Caki2 (cell line): ENCODE measurements at regions not wholly inside any gene's neighbourhood (a gene's known extent, or its start where the extent isn't known, plus 50 kb on each side); places are given as distances from the start of the nearest gene placed in this dataset.

ENCODE experiments used
- DNase-seq: peaks from one replicate; pipeline ENCODE4 v3.0.0-alpha.2; 2015; ENCODE audit warnings: low read depth
- in situ Hi-C: cut with HindIII; loops from 2 replicates; pipeline ENCODE4 v1.10.0; 2016; ENCODE audit warnings: low sequenced_read_pairs, low pct_unique_long_range_greater_than_20kb, mixed read lengths

GRCh38 chr7:25854059-25854458 lies 297.9 kb upstream of the NFE2L3 start:
- in situ Hi-C loops, result no loop called here
- no peak for DNase-seq

- in situ Hi-C loops, result no loop called here
- DNase-seq, result peak; percentile 99
These were observed 297.1 kb upstream of the NFE2L3 start for GRCh38 chr7:25854608-25855497.

DNA sequence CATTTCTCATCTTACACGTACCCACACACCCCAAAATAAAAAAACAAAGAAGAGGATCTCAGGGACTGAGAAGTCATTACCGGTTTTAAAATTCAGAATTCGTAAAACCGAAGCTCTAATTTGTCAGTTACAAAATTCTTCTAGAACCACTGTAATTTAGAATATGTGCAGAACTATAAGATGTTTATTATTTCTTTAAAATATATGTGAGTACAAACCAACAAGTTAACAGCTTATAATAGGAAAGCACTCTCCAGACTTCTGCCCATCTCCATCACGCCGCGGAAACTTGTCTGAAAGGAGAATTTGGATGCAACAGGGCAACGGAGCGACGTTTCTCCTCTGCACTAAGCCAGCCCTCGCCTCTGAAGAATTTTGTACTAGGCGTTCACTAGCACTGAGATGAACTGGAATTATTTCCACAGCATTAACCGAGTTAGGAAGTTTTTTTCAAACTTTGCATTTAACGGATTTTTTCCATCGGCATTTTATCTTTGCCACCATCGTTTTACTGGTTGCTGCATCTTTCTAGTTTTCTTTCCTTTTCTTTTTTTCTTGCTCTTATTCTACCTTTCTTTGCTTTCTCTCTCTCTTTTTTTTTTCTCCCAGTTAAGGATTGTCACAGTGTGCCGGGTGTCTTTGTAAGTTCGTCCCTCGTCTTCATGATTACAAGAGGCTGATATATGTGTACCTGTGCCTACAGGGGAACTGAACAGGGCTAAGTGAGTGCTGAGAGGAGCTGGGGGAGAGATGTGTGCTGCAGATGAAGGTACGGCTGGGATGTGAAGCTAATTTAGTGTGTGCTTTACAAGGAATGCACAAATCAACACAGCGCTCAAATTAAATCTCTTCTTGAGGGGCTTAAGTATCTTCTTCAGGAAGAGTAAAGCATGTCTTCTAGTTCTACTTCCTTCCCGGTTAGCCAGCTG lies 295.9 kb upstream of the NFE2L3 start:
- DNase-seq, result peak; percentile 31
- in situ Hi-C loops, result no loop called here

DNA sequence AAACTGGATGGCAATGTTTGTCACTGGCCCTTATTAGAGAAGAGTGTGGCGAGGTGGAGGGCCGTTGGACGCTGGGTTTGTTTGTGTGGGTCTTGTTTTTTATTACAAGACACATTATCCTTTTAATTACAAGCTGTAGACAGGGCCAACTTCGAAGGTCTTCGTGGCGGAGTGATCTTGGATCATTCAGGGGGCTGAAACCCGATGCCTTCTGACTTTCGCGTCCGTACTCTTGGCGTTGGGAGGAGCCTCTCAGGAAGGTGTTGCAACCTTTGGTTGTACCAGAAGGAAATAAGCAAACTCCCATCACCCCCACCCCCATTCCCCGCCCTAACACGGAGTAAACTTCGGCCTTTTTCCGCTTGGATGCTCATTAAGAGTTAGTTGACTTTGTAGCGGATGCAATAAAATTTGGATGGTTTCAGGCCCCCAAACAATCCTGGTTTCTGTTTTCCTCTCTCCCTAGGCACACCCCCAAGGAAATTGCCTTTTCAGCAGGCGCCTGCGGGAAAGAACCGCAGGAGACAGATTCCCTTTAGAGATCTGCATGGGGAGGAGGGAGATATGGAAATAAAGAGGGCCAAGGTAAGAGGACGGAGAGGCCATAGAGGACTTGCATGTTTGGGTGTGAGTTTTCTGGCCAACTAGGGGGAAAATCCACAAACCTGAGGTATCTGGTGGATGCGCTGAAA lies 294.5 kb upstream of the NFE2L3 start:
- DNase-seq, result peak; percentile 88

GRCh38 chr7:25858200-25858524 lies 293.8 kb upstream of the NFE2L3 start:
- in situ Hi-C loops, result no loop called here
- no peak for DNase-seq

More for the DNA sequence above, 294.5 kb upstream of the NFE2L3 start:
- in situ Hi-C loops, result no loop called here

DNA sequence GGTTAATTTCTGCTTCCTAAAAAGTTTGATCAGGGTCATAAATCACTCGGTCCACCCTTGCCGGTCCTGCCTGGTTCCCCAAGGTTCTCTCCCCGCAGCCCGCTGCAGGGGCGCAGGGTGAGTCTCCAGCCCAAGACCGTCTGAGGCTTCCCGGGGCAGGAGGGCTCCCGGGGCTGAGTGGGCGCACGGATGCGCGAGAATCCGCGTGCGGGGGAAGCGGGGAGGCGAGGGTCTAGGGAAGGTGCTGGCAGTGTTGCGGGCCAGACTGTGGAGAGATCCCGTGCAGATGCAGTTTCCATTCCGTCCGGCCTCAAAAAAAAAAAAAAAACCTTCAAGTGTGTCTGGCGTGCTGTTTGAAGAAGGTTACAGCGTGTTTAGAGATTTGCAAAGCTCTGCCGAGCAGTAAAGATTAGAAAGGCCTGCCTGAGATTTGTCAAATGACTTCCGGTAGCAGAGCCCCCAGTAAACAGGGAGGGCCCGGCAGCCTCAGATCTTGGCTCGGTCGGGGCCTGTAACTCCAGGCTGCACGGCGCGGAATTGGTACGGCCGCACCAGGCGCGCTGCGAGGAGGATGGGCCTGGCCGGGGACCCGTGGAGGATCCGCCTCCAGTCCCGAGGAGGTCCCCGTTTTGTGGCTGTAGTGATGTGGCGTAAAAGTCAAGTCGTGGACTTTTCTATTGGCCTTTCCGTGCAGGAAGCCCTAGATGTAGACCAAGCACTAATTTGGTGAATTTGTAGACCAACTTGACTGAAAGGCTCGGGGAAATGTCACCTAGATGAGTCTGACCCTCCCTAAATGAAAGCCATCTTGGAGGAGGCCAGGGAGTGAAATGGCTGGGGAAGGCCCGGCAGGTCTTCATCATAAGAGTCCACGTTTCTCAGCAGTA lies 293.2 kb upstream of the NFE2L3 start:
- no peak for DNase-seq
- in situ Hi-C loops, result no loop called here

DNA sequence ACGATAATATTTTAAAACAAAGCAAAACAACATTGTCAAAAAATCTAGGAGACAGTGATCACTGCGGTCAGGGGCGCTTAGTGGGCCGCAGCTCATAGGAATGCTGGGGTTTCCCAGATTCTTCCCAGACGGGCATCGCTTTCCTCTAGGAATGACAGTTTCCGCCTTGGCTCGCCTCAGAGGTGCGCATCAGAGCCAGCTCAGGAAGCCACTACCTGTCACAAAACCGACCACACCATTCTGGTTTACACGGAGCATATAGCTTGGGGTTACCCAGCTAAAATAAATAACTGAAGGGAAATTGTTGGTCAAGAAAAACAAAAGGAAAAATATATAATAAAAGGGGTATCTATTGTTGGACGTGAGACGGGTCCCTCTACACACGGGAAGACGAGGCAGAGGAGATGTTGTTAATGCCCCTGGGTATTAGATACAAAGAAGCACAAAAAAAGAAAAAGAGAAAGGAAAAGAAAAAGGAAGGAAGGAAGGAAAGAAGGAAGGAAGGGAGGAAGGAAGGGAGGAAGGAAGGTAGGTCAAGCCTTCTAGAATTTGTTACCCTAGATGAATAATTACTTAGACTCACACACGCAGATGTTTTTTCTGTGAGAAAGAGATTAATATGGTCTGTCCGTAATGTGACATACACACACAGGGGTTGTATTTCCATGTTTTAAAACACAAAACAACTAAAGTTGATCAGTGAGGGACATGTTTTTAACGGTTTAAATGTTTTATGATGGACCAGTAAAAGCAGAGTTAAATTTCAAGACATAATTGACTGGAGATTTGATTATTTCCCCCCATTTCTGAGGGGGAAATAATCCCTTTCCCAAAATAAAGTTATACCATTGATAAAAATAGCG lies 292.4 kb upstream of the NFE2L3 start:
- in situ Hi-C loops, result no loop called here
- DNase-seq, result no peak

DNA sequence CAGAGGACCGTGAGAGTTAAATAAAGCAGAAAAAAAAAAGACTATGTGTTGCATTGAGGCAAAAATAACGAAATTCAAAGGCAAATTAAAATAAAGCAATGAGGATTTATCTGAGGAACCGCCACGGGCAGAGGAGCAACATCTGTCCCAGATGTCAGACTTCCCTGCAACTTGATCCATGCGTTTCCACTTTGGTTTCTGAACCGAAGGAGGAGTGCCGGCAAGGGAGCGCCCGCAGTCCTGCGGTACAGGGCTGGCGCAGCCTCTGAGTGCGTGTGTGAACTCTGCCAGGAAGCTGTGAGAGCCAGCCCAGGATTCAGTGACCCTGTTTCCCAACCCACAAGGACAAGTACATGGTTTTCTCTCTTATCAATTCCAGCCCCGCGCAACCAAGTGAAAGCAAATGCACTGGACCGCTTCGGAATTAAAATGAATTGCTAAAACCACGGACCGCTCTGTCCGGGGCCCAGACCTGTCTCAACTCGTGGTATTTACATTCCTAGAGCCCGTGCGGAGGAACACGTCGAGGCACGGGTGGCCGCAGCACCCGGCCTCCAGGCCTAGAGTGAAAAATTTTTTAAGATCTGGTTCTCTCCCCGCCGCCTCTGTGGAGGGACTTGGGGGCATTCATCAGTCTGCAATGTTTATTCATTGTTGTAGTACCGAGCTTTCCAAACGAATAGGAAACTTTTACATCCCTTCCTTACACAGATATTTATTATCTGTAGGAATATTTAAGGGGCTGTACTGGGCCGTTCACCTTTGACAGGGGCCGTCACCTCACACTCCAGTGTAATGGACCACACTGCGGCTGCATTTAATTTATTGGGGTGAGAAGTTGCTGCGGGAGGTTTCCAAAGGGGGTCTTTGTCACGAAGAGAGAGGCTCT lies 291.5 kb upstream of the NFE2L3 start:
- in situ Hi-C loops, result no loop called here
- no peak for DNase-seq

- DNase-seq, result no peak
- in situ Hi-C loops, result no loop called here
These were observed 290.9 kb upstream of the NFE2L3 start for GRCh38 chr7:25861164-25861496.

DNA sequence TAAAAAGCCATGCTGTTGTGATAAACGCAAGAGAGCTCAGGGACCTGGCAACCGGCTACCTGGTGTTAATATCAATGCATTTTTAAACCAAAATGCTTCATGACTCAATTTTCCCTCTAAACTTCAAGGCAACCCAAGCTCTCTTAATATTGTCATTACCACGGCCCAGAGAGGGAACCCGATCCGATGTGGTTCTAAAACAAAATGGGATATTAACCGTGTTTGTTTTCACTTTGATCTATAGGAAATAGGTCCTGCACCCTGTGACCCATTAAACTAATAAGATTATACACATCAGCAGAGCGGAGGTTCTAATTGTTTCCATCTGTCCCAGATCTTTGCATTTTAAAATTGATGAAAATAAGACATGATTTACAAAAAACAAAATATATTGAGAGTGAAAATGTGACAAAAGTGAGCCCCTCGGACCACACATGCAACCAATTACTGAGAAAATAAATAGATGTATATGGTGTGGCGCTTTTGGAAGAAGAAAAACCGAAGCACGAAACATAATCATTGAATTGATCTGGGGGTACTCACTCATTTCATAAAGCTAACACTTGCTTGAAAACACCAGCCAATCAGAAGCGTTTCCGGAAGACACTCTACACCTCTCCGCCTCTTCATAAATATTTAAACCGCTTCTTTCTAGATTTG lies 290.3 kb upstream of the NFE2L3 start:
- in situ Hi-C loops, result no loop called here
- DNase-seq, result no peak

DNA sequence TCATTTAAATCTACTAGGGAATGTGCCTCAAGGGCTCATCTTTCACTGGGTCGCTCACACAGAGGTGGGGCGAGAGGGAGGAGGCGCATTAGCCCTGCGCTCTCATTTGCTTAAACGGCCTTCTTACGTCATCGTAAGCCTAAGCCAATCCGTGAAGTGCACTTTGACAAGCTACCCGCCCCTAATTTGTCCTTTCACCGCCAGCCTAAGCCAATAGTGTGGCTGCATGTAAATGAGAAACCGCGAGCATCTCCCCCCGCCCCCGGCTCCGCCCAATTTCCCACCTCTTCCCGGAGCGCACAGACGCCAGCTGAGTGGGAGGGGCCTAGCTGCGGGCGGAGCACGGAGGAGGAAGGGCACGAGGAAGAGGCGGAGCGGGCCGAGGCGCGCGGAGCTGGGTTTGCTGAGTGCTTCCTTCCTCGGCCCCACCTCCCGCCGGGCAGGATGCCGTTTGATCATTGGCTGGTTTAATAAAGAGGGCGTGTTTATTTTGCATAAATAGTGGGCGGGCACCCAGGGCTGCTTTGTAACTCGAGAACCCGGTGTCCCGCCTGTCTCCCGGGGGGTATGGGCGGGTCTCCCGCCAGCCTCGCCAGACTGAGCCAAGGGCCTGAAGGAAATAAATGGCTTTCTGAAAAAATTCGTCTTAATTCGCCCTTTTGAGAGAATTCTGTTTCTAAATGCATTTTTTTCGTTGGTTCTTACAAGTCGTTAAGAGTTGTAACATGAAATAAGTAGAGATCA lies 289.6 kb upstream of the NFE2L3 start:
- in situ Hi-C loops, result no loop called here

DNA sequence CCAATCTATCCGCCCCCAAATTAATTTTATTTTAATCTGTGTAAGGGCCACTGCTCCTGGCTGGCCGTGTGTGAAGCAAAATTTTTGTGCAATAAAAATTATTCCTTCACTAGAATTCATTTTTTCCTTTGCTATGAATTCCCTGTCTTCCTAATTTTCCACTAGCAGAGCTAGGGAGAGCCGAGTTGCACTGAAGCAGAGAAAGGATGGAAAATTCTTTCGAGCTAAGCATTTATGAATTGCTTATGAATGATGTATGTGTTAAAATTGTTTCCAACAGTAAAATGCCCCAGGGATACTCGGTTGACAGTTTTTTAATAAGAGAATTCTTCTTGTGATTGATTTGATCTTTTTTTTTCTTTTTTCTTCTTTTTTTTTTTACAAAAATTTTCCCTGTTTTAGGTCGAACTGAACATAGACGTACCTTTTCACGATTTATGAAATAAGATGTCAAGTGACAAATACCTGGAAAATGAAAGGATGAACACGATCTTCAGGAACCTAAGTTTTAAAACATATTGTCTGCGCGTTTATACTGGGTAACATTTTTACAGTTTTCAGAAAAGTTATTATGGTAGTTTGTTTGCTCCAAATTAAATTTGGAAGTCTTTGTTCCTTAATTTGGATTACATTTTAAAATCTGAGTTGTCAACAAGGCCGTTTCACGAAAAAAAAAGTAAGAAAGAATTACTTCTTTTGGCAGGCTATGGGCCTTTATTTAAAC lies 288.8 kb upstream of the NFE2L3 start:
- in situ Hi-C loops, result no loop called here

More for the DNA sequence above, 289.6 kb upstream of the NFE2L3 start:
- DNase-seq, result peak; percentile 100

GRCh38 chr7:25863729-25864110 lies 288.3 kb upstream of the NFE2L3 start:
- in situ Hi-C loops, result no loop called here

More for the DNA sequence above, 288.8 kb upstream of the NFE2L3 start:
- no peak for DNase-seq

DNA sequence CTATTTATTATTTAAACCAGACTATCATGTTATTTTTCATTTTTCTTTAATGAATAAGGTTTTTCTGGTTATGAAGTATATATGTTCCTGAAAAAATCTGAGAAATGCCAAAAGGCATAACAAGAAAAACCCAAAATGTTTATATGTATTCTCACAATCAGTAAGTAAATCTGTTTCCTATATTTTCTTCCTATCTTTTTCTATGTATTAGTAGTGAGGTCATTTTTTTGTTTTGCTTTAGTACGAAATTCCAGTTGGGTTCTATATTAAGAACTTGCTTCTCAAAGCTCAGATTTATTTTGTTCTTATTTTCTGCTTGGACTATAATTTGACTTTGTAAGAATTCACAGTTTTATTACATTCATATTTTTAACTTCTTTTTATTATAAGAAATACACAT lies 287.5 kb upstream of the NFE2L3 start:
- in situ Hi-C loops, result no loop called here
- no peak for DNase-seq

More at GRCh38 chr7:25863729-25864110, 288.3 kb upstream of the NFE2L3 start:
- no peak for DNase-seq
